ENCODE measurements at regions not wholly inside any gene's neighbourhood (a gene's known extent, or its start where the extent isn't known, plus 50 kb on each side); places are given as distances from the start of the nearest gene placed in this dataset.

DNA sequence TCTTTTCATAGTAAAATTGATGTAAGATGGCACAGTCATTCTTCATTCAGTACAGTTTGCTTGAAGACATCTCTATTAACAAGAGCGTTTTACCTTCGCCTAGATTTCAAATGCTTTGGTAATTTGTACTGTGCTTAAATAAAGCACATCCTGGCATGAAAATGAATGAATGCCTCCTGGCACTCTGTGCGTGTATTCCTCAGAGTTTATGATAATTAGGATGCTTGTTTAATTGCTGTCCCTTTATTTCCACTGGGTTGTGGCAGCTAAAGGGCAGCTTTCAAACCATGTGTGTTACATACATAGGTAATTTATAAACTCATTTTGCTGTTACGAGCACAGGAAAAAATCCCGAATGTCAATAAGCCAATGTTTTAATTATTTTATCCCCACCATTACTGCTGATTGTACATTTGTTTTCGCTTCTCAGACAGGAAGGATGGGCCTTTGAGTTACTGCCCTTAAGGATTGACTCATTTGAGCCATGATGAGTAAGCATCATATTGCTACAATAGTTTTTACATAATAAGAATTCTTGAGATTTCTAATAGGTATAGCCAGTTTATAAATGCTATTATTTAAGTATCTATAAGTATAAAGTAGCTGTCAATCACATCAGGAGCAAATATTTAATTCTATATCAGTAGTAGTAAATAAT is 516.5 kb downstream of the XIRP2 start:
- TF ChIP-seq, protein P1, sequence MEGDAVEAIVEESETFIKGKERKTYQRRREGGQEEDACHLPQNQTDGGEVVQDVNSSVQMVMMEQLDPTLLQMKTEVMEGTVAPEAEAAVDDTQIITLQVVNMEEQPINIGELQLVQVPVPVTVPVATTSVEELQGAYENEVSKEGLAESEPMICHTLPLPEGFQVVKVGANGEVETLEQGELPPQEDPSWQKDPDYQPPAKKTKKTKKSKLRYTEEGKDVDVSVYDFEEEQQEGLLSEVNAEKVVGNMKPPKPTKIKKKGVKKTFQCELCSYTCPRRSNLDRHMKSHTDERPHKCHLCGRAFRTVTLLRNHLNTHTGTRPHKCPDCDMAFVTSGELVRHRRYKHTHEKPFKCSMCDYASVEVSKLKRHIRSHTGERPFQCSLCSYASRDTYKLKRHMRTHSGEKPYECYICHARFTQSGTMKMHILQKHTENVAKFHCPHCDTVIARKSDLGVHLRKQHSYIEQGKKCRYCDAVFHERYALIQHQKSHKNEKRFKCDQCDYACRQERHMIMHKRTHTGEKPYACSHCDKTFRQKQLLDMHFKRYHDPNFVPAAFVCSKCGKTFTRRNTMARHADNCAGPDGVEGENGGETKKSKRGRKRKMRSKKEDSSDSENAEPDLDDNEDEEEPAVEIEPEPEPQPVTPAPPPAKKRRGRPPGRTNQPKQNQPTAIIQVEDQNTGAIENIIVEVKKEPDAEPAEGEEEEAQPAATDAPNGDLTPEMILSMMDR (IDR thresholded peaks at IDR 0.05 in 8 of 11, conservative IDR thresholded peaks at IDR 0.05 in 3 of 11), result no peak
- TF ChIP-seq POLR2A (IDR thresholded peaks at IDR 0.05), result no peak
